ENCODE measurements at regions not wholly inside any gene's neighbourhood (a gene's known extent, or its start where the extent isn't known, plus 50 kb on each side); places are given as distances from the start of the nearest gene placed in this dataset.

- no peak overlapping the region for H3K9ac ChIP-seq (ENCODE audit: low read depth in 1 of 2, low read length in 2 of 2)
- no peak for DNase-seq (ENCODE audit: low spot score)
- no peaks in the 10 kb centered on the region for H3K9me3 ChIP-seq (ENCODE audit: control insufficient read depth in 4 of 4, low read length in 3 of 4)
- no peaks in the 10 kb centered on the region for H3K4me1 ChIP-seq (ENCODE audit: control insufficient read depth in 4 of 4, insufficient read depth in 4 of 4, low read length in 3 of 4)
- TF ChIP-seq FOXA1 (IDR thresholded peaks at IDR 0.05) (no peak), ZBTB33 (IDR thresholded peaks at IDR 0.05) (no peak)
- H3K27ac ChIP-seq (ENCODE audit: low read depth in 1 of 2, low read length in 2 of 2): no peak overlapping the region
- no peak overlapping the region for H3K4me3 ChIP-seq (ENCODE audit: low read depth in 1 of 3, low read length in 3 of 3)
- H3K36me3 ChIP-seq (ENCODE audit: control insufficient read depth in 4 of 4, insufficient read depth in 3 of 4, low read depth in 1 of 4, low read length in 3 of 4): no peaks in the 10 kb centered on the region
- no peaks in the 10 kb centered on the region for H3K27me3 ChIP-seq (ENCODE audit: control insufficient read depth in 4 of 4, insufficient read depth in 4 of 4, low read length in 3 of 4)
Measured at GRCh38 chrX:95063554-95063953, 1389.5 kb downstream of the FAM133A start.

GRCh38 chrX:95065151-95065550, 1391.1 kb downstream of the FAM133A start:
- no peaks in the 10 kb centered on the region for H3K4me1 ChIP-seq (ENCODE audit: control insufficient read depth in 4 of 4, insufficient read depth in 4 of 4, low read length in 3 of 4)
- H3K27ac ChIP-seq (ENCODE audit: low read depth in 1 of 2, low read length in 2 of 2): no peak overlapping the region
- peaks cover 0 to 2% (median 0%) of the 10 kb centered on the region in 4 donors for H3K27me3 ChIP-seq (ENCODE audit: control insufficient read depth in 4 of 4, insufficient read depth in 4 of 4, low read length in 3 of 4)
- no peaks in the 10 kb centered on the region for H3K36me3 ChIP-seq (ENCODE audit: control insufficient read depth in 4 of 4, insufficient read depth in 3 of 4, low read depth in 1 of 4, low read length in 3 of 4)
- H3K9ac ChIP-seq (ENCODE audit: low read depth in 1 of 2, low read length in 2 of 2): no peak overlapping the region
- 47% methylated on average over 1 of the region's 1 CpG for WGBS
- DNase-seq (ENCODE audit: low spot score): no peak
- no peak overlapping the region for H3K4me3 ChIP-seq (ENCODE audit: low read depth in 1 of 3, low read length in 3 of 3)
- TF ChIP-seq RXRA (IDR thresholded peaks at IDR 0.05): no peak
- no peak for TF ChIP-seq EGR1 (IDR thresholded peaks at IDR 0.05; ENCODE audit: low read depth in 2 of 2)
- TF ChIP-seq TAF1 (conservative IDR thresholded peaks at IDR 0.05): no peak
- no peak for TF ChIP-seq SP1 (IDR thresholded peaks at IDR 0.05)
- TF ChIP-seq ZBTB33 (IDR thresholded peaks at IDR 0.05): no peak
- TF ChIP-seq ATF3 (IDR thresholded peaks at IDR 0.05): no peak
- no peaks in the 10 kb centered on the region for H3K9me3 ChIP-seq (ENCODE audit: control insufficient read depth in 4 of 4, low read length in 3 of 4)

- no peak for DNase-seq (ENCODE audit: low spot score)
- TF ChIP-seq MAX (IDR thresholded peaks at IDR 0.05) (no peak), FOXA2 (IDR thresholded peaks at IDR 0.05) (no peak), JUND (IDR thresholded peaks at IDR 0.05) (no peak), ATF3 (IDR thresholded peaks at IDR 0.05) (no peak), FOXA1 (IDR thresholded peaks at IDR 0.05) (no peak), CTCF (IDR thresholded peaks at IDR 0.05; ENCODE audit: low read depth, low read length, missing input control) (no peak), ZBTB33 (IDR thresholded peaks at IDR 0.05) (no peak), HNF4A (conservative IDR thresholded peaks at IDR 0.05) (no peak), NR2F2 (IDR thresholded peaks at IDR 0.05) (no peak), REST (IDR thresholded peaks at IDR 0.05) (no peak), SP1 (IDR thresholded peaks at IDR 0.05) (no peak), EGR1 (IDR thresholded peaks at IDR 0.05; ENCODE audit: low read depth in 2 of 2) (no peak), YY1 (IDR thresholded peaks at IDR 0.05) (no peak)
- WGBS: 83% methylated on average over 1 of the region's 1 CpG
Measured at GRCh38 chrX:95071052-95071451, 1397.0 kb downstream of the FAM133A start.

More at GRCh38 chrX:95071052-95071451, 1397.0 kb downstream of the FAM133A start:
- Histone ChIP-seq H3K9ac (ENCODE audit: low read depth in 1 of 2, low read length in 2 of 2) (no peak overlapping the region), H3K4me1 (ENCODE audit: control insufficient read depth in 4 of 4, insufficient read depth in 4 of 4, low read length in 3 of 4) (no peaks in the 10 kb centered on the region), H3K27ac (ENCODE audit: low read depth in 1 of 2, low read length in 2 of 2) (no peak overlapping the region), H3K4me3 (ENCODE audit: low read depth in 1 of 3, low read length in 3 of 3) (no peak overlapping the region), H3K27me3 (ENCODE audit: control insufficient read depth in 4 of 4, insufficient read depth in 4 of 4, low read length in 3 of 4) (peaks cover 0 to 4% (median 0%) of the 10 kb centered on the region in 4 donors), H3K36me3 (ENCODE audit: control insufficient read depth in 4 of 4, insufficient read depth in 3 of 4, low read depth in 1 of 4, low read length in 3 of 4) (no peaks in the 10 kb centered on the region), H3K9me3 (ENCODE audit: control insufficient read depth in 4 of 4, low read length in 3 of 4) (no peaks in the 10 kb centered on the region)

All from liver (tissue), 8 donors.